ENCODE measurements at regions not wholly inside any gene's neighbourhood (a gene's known extent, or its start where the extent isn't known, plus 50 kb on each side); places are given as distances from the start of the nearest gene placed in this dataset.

- FAIRE-seq (no peak), DNase-seq (ENCODE audit: low spot score) (no peak), ATAC-seq (no peak)
- no TSS peak for BruUV-seq (replicated peaks)
- no peaks in the 10 kb centered on the region for H3K36me3 ChIP-seq (replicated peaks in 1 of 2; ENCODE audit: control insufficient read depth in 1 of 2, insufficient read depth in 2 of 2, low read length in 2 of 2)
- intact Hi-C loops (cut with micrococcal nuclease; ENCODE audit: unreplicated experiment) = no loop called here
- no peaks in the 10 kb centered on the region for H3K79me2 ChIP-seq (ENCODE audit: insufficient read depth, low read length)
- no peaks in the 10 kb centered on the region for H3K27me3 ChIP-seq (ENCODE audit: control insufficient read depth in 1 of 2, insufficient read depth in 2 of 2, low read length in 2 of 2)
- ChIA-PET POLR2A (no interaction called here), CTCF (ENCODE audit: low intra/inter-chr PET ratio, low total read pairs) (no interaction called here)
- no peak overlapping the region for H3K27ac ChIP-seq (ENCODE audit: extremely low read length, insufficient read depth, low read length)
- in situ Hi-C loops (cut with HindIII; ENCODE audit: extremely low pct_ligation_motif_present, low pct_unique_long_range_greater_than_20kb) = no loop called here
- H3K4me3 ChIP-seq (replicated peaks in 1 of 3; ENCODE audit: insufficient read depth in 1 of 3, low read depth in 2 of 3, low read length in 3 of 3) = no peak overlapping the region
- H3K9me3 ChIP-seq (ENCODE audit: low read length) = peaks cover 72% of the 10 kb centered on the region
- H3K9ac ChIP-seq (ENCODE audit: insufficient read depth, low read depth, low read length) = no peak overlapping the region
- no peaks in the 10 kb centered on the region for H3K4me1 ChIP-seq (ENCODE audit: insufficient read depth, low read length)
- no peaks in the 10 kb centered on the region for H4K20me1 ChIP-seq (ENCODE audit: insufficient read depth, low read length)
- no peak overlapping the region for H2AFZ ChIP-seq (ENCODE audit: low read length)
- no peak overlapping the region for H3K4me2 ChIP-seq (ENCODE audit: low read depth, low read length)
- no peak for TF ChIP-seq PRPF4 (IDR thresholded peaks at IDR 0.05; ENCODE audit: low read depth, low read length, poor library complexity, severe bottlenecking)
- TF ChIP-seq ETV6 (CRISPR knock-in tag; conservative IDR thresholded peaks at IDR 0.05) = no peak
- no peak for TF ChIP-seq ZBTB25 (CRISPR knock-in tag; IDR thresholded peaks at IDR 0.05)
- TF ChIP-seq, protein P1, sequence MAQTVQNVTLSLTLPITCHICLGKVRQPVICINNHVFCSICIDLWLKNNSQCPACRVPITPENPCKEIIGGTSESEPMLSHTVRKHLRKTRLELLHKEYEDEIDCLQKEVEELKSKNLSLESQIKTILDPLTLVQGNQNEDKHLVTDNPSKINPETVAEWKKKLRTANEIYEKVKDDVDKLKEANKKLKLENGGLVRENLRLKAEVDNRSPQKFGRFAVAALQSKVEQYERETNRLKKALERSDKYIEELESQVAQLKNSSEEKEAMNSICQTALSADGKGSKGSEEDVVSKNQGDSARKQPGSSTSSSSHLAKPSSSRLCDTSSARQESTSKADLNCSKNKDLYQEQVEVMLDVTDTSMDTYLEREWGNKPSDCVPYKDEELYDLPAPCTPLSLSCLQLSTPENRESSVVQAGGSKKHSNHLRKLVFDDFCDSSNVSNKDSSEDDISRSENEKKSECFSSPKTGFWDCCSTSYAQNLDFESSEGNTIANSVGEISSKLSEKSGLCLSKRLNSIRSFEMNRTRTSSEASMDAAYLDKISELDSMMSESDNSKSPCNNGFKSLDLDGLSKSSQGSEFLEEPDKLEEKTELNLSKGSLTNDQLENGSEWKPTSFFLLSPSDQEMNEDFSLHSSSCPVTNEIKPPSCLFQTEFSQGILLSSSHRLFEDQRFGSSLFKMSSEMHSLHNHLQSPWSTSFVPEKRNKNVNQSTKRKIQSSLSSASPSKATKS (CRISPR knock-in tag; IDR thresholded peaks at IDR 0.05) = no peak
- TF ChIP-seq, protein P2, sequence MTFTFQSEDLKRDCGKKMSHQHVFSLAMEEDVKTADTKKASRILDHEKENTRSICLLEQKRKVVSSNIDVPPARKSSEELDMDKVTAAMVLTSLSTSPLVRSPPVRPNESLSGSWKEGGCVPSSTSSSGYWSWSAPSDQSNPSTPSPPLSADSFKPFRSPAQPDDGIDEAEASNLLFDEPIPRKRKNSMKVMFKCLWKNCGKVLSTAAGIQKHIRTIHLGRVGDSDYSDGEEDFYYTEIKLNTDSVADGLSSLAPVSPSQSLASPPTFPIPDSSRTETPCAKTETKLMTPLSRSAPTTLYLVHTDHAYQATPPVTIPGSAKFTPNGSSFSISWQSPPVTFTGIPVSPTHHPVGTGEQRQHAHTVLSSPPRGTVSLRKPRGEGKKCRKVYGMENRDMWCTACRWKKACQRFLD (CRISPR knock-in tag; IDR thresholded peaks at IDR 0.05; ENCODE audit: borderline replicate concordance) = no peak
- no peak for TF ChIP-seq NFIC (IDR thresholded peaks at IDR 0.05; ENCODE audit: low read length)
- TF ChIP-seq FOXP4 (CRISPR knock-in tag; IDR thresholded peaks at IDR 0.05) = no peak
- TF ChIP-seq TBL1XR1 (IDR thresholded peaks at IDR 0.05; ENCODE audit: borderline replicate concordance, low read length, partially characterized antibody) = no peak
- no peak for TF ChIP-seq ZNF468 (CRISPR knock-in tag; IDR thresholded peaks at IDR 0.05)
- TF ChIP-seq ZNF768 (CRISPR knock-in tag; IDR thresholded peaks at IDR 0.05) = no peak
- no peak for TF ChIP-seq CREB3 (CRISPR knock-in tag; IDR thresholded peaks at IDR 0.05)
- TF ChIP-seq TAF1 (CRISPR knock-in tag; IDR thresholded peaks at IDR 0.05) = no peak
- TF ChIP-seq ZSCAN12 (CRISPR knock-in tag; IDR thresholded peaks at IDR 0.05) = no peak
- TF ChIP-seq ZNF784 (CRISPR knock-in tag; IDR thresholded peaks at IDR 0.05; ENCODE audit: borderline replicate concordance) = no peak
- no peak for TF ChIP-seq POLR2AphosphoS5 (IDR thresholded peaks at IDR 0.05; ENCODE audit: low read depth, low read length)
- no peak for TF ChIP-seq BATF2 (CRISPR knock-in tag; IDR thresholded peaks at IDR 0.05)
- TF ChIP-seq, protein P3, sequence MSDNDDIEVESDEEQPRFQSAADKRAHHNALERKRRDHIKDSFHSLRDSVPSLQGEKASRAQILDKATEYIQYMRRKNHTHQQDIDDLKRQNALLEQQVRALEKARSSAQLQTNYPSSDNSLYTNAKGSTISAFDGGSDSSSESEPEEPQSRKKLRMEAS (IDR thresholded peaks at IDR 0.05) = no peak
Measured at GRCh38 chr2:22199994-22200393, 1076.2 kb downstream of the TDRD15 start.

Data from HepG2 (cell line).